ENCODE measurements at regions not wholly inside any gene's neighbourhood (a gene's known extent, or its start where the extent isn't known, plus 50 kb on each side); places are given as distances from the start of the nearest gene placed in this dataset.

DNA sequence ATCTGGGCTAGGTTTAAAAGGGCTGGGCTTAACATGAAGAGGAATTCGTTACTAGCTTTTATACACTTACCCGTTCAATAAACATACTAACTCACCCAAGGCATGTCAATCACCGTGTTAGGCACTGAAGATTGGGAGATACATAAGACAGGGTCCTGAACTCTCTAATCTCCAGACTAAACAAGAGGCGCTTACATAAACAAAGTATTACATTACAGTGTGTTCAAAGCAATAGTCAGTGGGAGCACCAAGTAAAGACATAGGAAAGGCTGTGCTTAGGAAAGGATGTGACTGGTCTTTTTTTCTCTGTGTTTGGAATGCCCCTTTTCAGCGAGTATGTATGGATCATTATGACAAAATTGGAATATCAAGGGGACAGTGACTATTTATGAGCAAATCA is 203.6 kb upstream of the ADRA1B start:
- Histone ChIP-seq H3K79me2 (ENCODE audit: insufficient read depth, low read length) (no peaks in the 10 kb centered on the region), H3K9ac (ENCODE audit: low read length) (no peak overlapping the region), H3K9me3 (ENCODE audit: insufficient read depth, low read depth, low read length) (peaks cover 4% of the 10 kb centered on the region), H3K4me2 (ENCODE audit: low read length) (no peak overlapping the region), H3K4me3 (ENCODE audit: insufficient read depth, low read depth, low read length) (no peak overlapping the region), H2AFZ (ENCODE audit: low read depth, low read length) (no peak overlapping the region), H3K27ac (ENCODE audit: low read depth, low read length) (no peak overlapping the region), H3K4me1 (ENCODE audit: insufficient read depth, low read length) (no peaks in the 10 kb centered on the region), H3K27me3 (ENCODE audit: insufficient read depth, low read length) (no peaks in the 10 kb centered on the region), H3K36me3 (ENCODE audit: insufficient read depth, low read length) (no peaks in the 10 kb centered on the region), H4K20me1 (ENCODE audit: insufficient read depth, low read length) (no peaks in the 10 kb centered on the region)
- Mint-ChIP-seq H3K27me3 (ENCODE audit: low read depth, unreplicated experiment) (no peaks in the 10 kb centered on the region), H3K9me3 (ENCODE audit: unreplicated experiment) (peaks cover 4% of the 10 kb centered on the region), H3K36me3 (ENCODE audit: low read depth, unreplicated experiment) (no peaks in the 10 kb centered on the region), H3K27ac (ENCODE audit: unreplicated experiment) (no peak overlapping the region), H3K4me1 (ENCODE audit: low read depth, unreplicated experiment) (no peaks in the 10 kb centered on the region), H3K4me3 (ENCODE audit: unreplicated experiment) (no peak overlapping the region)
- no peak for FAIRE-seq
- peak; percentile 16 for DNase-seq (ENCODE audit: low read depth)
- TF ChIP-seq EZH2 (IDR thresholded peaks at IDR 0.05; ENCODE audit: insufficient read depth, low read length): no peak
- TF ChIP-seq, protein P1, sequence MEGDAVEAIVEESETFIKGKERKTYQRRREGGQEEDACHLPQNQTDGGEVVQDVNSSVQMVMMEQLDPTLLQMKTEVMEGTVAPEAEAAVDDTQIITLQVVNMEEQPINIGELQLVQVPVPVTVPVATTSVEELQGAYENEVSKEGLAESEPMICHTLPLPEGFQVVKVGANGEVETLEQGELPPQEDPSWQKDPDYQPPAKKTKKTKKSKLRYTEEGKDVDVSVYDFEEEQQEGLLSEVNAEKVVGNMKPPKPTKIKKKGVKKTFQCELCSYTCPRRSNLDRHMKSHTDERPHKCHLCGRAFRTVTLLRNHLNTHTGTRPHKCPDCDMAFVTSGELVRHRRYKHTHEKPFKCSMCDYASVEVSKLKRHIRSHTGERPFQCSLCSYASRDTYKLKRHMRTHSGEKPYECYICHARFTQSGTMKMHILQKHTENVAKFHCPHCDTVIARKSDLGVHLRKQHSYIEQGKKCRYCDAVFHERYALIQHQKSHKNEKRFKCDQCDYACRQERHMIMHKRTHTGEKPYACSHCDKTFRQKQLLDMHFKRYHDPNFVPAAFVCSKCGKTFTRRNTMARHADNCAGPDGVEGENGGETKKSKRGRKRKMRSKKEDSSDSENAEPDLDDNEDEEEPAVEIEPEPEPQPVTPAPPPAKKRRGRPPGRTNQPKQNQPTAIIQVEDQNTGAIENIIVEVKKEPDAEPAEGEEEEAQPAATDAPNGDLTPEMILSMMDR (IDR thresholded peaks at IDR 0.05; ENCODE audit: insufficient read depth, low read depth, low read length): no peak

DNA sequence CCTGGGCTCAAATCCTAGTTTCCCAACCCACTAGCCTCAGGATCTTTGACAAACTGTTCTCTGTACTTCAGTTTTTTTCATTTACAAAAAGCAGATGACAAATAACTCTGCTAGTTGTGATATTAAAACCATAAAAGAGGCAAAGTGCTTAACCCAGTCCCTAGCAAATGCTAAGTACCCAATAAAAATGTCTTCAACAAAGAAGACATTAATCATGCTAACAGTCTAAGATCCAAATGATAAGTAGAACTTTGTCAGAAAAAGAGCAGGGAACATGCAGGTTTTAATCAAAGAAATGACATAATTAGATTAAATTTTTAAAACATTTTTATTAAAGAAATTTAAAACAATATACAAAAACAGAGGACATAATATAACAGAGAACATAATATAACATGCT is 203.0 kb upstream of the ADRA1B start:
- Mint-ChIP-seq H3K27me3 (ENCODE audit: low read depth, unreplicated experiment) (no peaks in the 10 kb centered on the region), H3K27ac (ENCODE audit: unreplicated experiment) (no peak overlapping the region), H3K4me3 (ENCODE audit: unreplicated experiment) (no peak overlapping the region), H3K4me1 (ENCODE audit: low read depth, unreplicated experiment) (no peaks in the 10 kb centered on the region), H3K9me3 (ENCODE audit: unreplicated experiment) (peaks cover 4% of the 10 kb centered on the region), H3K36me3 (ENCODE audit: low read depth, unreplicated experiment) (no peaks in the 10 kb centered on the region)
- Histone ChIP-seq H3K27me3 (ENCODE audit: insufficient read depth, low read length) (no peaks in the 10 kb centered on the region), H3K9me3 (ENCODE audit: insufficient read depth, low read depth, low read length) (no peaks in the 10 kb centered on the region), H3K4me2 (ENCODE audit: low read length) (no peak overlapping the region), H3K79me2 (ENCODE audit: insufficient read depth, low read length) (no peaks in the 10 kb centered on the region), H3K4me1 (ENCODE audit: insufficient read depth, low read length) (no peaks in the 10 kb centered on the region), H3K36me3 (ENCODE audit: insufficient read depth, low read length) (no peaks in the 10 kb centered on the region), H3K4me3 (ENCODE audit: insufficient read depth, low read depth, low read length) (no peak overlapping the region), H3K9ac (ENCODE audit: low read length) (no peak overlapping the region), H2AFZ (ENCODE audit: low read depth, low read length) (no peak overlapping the region), H4K20me1 (ENCODE audit: insufficient read depth, low read length) (no peaks in the 10 kb centered on the region), H3K27ac (ENCODE audit: low read depth, low read length) (no peak overlapping the region)
- no peak for TF ChIP-seq EZH2 (IDR thresholded peaks at IDR 0.05; ENCODE audit: insufficient read depth, low read length)
- TF ChIP-seq, protein P1 (IDR thresholded peaks at IDR 0.05; ENCODE audit: insufficient read depth, low read depth, low read length): no peak
- FAIRE-seq: no peak
- DNase-seq (ENCODE audit: low read depth): no peak

DNA sequence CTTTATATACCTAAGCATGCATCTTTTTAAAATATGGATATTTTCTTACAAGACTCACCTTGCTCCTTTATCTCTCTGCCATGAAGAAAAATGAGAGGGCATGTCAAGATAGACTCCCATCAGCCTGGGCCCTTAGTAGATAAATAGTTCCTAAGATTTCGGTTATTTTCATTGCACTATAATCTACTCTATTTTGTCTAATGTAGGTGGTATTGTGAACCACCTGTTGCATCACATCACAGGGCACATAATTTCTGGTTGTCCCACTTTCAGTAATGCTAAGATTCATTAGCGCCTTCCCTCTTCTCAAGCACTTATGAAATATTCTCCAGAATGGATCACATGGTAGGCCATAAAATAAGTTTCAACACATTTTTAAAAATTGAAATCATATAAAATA is 202.5 kb upstream of the ADRA1B start:
- Histone ChIP-seq H4K20me1 (ENCODE audit: insufficient read depth, low read length) (no peaks in the 10 kb centered on the region), H3K79me2 (ENCODE audit: insufficient read depth, low read length) (no peaks in the 10 kb centered on the region), H3K36me3 (ENCODE audit: insufficient read depth, low read length) (no peaks in the 10 kb centered on the region), H3K9ac (ENCODE audit: low read length) (no peak overlapping the region), H3K27me3 (ENCODE audit: insufficient read depth, low read length) (no peaks in the 10 kb centered on the region), H2AFZ (ENCODE audit: low read depth, low read length) (no peak overlapping the region), H3K27ac (ENCODE audit: low read depth, low read length) (no peak overlapping the region), H3K9me3 (ENCODE audit: insufficient read depth, low read depth, low read length) (no peaks in the 10 kb centered on the region), H3K4me3 (ENCODE audit: insufficient read depth, low read depth, low read length) (no peak overlapping the region), H3K4me1 (ENCODE audit: insufficient read depth, low read length) (no peaks in the 10 kb centered on the region), H3K4me2 (ENCODE audit: low read length) (no peak overlapping the region)
- DNase-seq (ENCODE audit: low read depth) (no peak), FAIRE-seq (no peak)
- no peak for TF ChIP-seq EZH2 (IDR thresholded peaks at IDR 0.05; ENCODE audit: insufficient read depth, low read length)
- TF ChIP-seq, protein P1 (IDR thresholded peaks at IDR 0.05; ENCODE audit: insufficient read depth, low read depth, low read length): no peak
- Mint-ChIP-seq H3K9me3 (ENCODE audit: unreplicated experiment) (peaks cover 4% of the 10 kb centered on the region), H3K27ac (ENCODE audit: unreplicated experiment) (no peak overlapping the region), H3K4me1 (ENCODE audit: low read depth, unreplicated experiment) (no peaks in the 10 kb centered on the region), H3K36me3 (ENCODE audit: low read depth, unreplicated experiment) (no peaks in the 10 kb centered on the region), H3K27me3 (ENCODE audit: low read depth, unreplicated experiment) (no peaks in the 10 kb centered on the region), H3K4me3 (ENCODE audit: unreplicated experiment) (no peak overlapping the region)
